HT-29 (cell line): ENCODE measurements at regions not wholly inside any gene's neighbourhood (a gene's known extent, or its start where the extent isn't known, plus 50 kb on each side); places are given as distances from the start of the nearest gene placed in this dataset.
A peak's percentile ranks its signal among the peaks of the same experiment; 100 is the strongest.
"Not testable (repeated sequence)": the region's sequence is repeated elsewhere in the genome, so short reads cannot be mapped to it uniquely, and the experiment has no call there.

Source experiments
- DNase-seq: peaks from one replicate; pipeline ENCODE4 v3.0.0-alpha.2; 2015; ENCODE audit warnings: low spot score

DNA sequence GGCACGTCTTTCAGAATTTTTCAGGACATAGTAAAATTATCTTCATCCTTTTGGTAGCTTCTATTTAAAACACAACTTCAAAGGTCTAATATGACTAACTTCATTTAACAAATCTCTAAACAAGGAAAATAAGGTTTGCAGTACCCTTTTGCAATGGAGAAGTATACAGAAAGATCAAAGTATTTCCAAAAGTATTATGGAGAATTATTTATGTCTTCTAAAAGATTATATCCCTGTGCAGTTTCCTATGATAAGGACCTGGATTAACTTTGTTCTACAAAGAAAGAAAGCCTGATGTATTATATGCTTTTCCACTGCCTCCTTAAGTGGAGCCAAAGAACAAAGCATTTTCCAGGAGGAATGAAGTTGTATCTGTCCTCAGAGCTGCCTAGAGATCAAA lies 353.0 kb upstream of the RUNX1 start:
- no peak for DNase-seq

DNA sequence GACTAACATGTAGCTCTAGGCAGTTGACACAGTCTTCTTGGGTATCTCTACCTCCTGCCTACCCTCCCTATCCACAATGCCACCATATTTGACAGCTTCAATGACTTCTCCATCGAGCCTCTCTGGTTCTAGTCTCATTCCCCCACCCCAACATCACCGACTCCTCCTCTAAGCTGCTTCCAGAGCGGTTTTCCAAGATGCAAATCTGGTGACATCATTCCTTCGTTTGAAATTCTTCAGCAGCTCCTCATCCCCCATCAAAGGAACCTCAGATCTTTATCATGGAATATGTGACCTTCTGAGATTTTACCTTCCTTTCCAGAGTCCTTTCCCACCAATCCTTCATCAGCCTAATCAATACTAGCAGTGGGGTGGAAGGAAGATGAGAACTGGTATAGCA lies 352.4 kb upstream of the RUNX1 start:
- DNase-seq, result no peak

DNA sequence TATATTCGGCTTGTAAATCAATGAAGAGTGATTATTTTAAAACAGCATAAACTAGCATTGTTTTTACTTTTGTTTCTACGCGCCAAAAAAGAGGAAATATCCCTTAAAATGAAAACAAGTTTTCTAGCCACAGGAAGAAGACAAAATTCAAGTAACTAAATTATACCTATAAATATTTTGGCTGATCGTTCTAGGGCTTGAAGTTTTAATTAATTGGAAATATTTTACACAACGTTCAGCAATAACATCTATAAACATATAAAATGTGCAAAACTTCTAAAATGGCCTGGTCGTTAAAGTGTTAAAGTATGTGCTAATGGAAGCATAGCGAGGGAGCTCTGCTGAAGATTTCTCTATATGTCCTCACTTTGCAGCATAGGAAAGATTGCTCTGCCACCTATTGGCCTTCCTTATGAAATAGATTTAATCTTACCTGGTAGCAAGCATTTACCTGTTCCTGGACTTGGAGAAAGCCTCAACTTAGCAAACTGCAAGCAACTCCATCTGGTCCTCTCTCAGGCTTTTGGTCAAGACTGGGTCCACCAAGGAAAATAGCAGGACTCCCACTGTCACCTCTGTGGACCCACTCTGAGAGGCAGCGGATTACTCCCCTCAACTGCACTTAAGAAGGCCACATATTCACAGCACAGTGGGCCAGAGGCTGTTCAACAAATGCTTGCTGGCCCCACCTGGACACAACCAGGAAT lies 351.3 kb upstream of the RUNX1 start:
- peak; percentile 67 for DNase-seq

DNA sequence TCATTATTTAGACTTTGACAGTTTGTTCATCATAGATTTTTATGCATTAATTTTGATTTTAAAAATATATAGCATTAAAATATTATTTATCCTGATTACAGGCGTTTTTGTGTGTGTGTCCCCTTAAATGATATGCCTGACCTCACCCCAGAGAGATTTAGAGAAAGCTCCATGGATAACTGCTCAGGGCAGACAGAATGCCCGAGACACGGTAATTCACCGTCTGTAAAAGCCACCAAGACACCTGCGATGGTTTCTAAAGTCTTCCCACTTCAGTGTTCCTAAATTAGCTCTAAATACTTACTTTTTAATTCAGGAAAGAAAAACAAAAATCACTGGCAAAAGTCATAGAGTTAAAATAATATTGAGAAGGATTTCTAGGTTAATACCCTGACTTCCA lies 350.6 kb upstream of the RUNX1 start:
- DNase-seq, result no peak

DNA sequence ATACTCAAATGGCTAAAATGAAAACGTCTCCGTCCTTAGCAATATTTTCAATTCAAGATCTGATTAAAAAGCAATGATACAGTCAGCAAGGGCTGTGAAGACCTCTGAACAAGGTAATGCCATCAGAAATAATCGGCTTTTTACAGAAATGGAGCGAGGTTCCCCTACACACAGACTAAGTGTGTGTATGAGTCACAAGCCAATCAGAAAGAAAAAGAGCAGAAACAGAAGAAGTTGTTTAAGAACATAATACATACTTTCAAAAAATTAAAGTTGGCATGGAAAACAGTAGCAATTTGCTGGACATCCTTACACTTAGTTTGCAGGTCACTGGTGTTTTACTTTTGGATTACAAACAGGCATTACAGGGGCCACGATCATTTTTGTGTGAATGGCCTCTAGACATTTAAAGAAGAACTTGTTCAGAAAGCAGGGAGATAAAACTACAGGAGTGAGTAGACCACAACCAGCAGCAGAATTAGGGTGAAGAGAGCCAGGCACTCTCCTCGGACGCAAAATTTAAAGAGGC lies 350.0 kb upstream of the RUNX1 start:
- DNase-seq, result no peak

DNA sequence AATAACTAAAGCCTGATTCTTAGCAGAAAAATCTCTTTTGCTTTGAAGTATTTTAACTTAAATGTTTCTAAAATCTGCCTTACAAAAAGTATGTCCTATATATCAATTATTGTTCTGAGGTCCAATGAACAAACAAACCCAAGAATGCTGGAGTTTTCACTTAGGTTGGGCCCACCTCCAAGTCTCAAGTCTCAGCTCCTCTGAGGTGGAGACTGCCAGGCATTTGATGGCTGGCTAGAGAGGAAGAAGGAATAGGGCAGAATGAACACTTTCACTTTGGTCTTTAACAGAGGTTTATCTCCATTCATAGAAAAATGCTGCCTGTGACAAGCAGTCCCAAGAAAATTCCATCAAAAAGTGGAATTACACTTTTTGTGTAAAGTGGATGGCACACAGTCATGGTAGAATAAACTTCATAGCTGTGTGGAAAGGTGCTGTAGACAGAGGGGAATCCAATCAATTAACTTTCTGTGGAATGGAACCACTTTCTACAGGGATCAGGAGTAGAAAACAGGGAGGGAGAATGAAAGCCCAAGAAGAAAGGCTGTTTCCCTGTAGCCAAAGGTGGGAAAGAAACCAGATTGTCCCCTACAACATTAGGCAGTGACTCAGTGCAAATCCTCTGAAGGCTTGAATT lies 349.4 kb upstream of the RUNX1 start:
- no peak for DNase-seq

DNA sequence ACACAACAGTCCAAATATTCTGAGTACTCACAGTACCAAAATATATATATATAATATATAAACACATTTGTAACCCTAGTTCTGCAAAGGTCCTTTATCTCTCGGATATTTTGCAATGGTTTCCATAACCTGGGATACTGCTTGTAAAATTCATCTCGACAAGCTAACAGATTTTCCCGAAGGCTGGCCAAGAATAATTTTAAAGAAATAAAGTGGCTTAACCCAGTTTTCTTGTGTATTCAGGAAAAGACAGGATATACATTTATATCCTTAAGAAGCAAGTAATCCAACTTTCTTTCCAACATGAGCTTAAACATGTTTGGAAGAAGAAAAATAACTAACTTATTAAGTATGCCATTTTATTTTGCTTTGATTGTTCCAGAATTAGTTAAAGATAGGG lies 348.7 kb upstream of the RUNX1 start:
- no peak for DNase-seq

DNA sequence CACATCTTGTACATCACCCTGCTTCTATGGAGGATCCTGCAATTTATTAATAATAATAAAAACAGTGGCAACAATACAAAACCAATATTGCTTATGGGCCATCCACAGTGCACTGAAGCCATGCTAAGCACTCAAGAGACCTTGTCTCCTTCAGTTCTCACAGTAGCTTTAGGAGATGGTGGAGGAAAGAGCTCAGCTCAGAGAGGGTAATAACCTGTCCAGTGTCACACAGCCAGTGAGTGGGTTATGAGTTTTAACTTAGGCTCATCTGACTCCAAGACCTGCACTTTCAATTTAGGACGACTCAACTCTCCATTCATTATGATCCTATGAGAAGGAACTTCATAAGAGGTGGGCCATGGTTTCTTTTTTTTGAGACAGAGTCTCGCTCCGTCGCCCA lies 347.6 kb upstream of the RUNX1 start:
- no peak for DNase-seq

DNA sequence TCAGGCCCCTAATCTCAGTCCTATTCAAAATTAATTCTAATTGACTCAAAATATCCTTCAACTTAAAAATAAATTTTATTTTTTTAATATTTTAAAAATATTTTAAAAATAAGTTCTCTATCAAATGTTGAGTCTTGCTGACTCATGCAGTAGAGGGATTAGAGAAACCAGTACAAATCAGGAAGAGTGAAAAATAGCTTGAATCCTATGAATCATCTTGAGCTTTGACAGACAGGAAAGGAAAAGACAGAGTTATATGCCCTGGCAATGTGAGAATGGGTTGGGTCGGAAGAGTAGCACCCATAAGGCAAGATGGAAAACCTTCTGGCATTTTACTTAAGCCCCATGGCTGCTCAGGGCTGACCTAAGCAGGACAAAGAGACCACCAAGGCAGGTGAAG lies 346.6 kb upstream of the RUNX1 start:
- no peak for DNase-seq

DNA sequence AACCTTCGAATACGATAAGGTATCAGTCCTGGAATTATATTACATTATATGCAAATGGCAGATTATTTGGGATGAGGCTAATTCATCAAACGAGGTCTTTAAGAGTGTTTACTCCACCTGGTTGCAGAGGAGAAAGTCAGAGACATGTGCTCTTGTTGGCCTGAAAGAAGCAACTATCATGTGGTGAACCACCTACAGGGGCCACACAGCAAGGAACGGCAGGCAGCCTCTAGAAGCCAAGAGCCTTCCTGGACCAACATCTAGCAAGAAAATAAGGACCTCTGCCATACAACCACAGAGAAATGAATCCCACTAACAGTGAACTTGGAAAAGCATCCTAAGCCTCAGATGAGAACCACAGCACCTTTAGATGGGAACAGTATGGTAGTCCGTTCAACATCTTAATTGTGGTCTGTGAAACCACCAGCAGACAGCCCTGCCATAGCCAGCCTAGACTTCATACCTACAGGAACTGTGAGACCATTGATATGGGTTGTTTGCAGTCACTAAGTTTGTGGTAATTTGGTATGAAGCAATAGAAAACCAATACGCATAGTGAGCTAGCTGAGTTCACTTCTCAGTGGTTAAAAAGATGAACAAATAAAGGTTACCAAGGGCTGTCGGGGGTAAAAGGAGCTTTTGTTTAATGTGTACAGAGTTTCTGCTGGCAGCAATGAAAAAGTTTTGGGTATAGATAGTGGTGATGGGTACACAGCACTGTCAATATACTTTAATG lies 345.7 kb upstream of the RUNX1 start:
- DNase-seq, result no peak

DNA sequence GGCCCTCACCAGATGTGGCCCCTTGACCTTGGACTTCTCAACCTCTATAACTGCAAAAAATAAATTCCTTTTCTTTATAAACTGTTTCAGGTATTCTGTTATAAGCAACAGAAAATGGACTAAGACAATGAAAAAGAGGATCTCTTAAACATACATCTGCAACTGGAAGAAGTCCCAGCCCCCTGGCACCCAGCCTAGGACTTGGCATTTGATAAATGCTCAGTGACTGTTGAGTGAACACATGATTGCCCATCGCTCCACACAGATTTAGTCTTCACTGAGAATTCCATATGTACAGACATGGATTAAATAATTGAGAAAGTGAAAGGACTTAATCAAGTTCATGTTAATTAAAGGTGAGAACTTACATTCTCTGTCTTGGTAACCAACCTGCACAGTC lies 344.9 kb upstream of the RUNX1 start:
- DNase-seq, result no peak

DNA sequence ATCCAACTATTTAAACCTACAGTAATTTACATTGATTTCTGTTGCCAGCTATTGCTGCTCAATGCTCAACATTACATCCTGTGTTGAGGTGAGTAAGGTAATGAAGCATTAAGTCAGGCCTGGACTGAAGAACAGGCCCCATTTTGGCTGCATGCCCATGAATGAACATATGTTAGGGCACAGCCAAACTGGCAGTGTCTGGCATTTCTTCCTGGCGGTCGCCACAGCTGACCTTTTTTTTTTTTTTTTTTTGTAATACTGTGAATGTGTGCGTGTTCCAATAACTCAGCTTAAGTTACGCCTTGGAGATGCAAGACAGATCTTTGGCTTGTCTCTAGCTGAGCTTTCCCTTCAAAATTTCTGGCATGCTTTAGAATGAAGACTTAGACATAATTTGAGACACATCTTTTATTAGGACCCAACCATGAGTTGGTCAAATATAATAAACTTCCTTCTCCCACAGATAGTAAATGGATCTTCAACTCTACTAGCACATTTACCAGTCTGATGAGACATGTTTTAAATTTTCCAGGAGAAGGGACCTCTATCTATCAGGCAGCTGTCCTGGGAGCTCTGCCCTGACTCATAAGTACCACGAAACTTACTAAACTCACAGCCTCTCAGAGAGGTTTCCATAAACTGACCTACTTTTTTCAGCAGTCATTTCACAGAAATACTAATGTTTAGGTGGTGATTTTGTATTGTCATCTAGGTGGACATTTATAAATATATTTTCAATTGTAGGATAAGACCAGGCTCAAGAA lies 341.1 kb upstream of the RUNX1 start:
- DNase-seq, result peak; percentile 4

DNA sequence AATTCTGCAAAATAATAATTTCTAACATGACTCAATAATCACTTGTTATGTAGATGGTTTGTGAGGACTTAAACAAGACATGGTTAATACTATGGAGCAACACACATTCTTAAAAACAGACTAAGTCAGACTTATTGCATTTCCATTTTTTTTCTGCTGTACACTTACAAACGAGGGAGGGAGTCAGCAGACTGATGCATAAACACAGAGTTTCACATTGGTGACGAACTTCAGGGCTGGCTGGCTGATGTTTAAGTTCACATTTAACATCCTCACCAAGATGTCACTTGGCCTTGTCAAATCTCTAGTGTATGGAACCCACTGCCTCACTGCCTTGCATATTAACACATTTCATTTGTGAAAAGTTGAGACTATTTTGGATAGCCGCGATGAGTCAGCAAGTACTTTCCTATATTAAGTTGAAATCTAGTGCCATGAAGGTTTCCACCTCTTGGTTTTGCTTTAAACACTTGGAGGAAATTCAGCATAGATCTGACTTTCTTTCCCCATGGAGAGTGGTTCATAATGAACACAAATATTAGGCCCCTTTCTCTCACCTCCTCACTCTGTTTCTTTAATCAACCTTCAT lies 337.5 kb upstream of the RUNX1 start:
- no peak for DNase-seq

DNA sequence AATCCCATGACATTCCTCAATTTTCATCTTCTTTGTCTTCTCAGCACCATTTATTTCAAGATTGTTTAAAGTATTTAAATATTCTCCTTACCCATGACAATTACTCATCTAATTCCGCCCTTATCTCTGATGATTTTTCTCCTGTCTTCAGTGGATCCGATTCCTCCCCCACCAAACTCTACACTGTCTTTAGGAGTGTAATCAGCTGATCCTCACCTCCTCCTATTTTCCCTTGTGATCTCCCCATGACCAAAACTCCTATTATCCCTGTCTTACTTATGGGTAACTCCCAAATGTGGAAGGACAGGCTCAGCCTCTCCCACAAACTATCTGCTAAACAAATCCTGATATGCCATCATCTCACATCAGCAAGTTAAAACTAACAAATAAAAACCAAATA lies 335.3 kb upstream of the RUNX1 start:
- no peak for DNase-seq

DNA sequence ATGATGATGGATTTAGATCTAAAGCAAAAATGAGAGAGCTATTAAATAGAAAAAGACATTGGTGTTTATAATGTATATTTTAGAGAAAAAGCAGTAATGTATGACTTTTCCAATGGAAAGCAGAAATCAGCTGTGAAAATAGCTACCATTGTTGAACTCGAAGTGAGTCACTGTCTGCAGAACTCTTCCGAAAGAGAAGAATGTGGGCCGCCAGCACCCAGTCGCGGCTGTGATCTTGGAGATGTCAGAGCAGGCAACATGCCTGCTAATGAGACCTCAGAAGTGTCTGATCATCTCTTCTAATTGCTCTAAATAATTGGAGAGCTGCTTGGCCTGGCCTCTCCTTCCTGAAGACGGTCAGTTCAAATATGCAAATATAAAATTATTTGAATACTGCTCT lies 333.6 kb upstream of the RUNX1 start:
- DNase-seq, result no peak

DNA sequence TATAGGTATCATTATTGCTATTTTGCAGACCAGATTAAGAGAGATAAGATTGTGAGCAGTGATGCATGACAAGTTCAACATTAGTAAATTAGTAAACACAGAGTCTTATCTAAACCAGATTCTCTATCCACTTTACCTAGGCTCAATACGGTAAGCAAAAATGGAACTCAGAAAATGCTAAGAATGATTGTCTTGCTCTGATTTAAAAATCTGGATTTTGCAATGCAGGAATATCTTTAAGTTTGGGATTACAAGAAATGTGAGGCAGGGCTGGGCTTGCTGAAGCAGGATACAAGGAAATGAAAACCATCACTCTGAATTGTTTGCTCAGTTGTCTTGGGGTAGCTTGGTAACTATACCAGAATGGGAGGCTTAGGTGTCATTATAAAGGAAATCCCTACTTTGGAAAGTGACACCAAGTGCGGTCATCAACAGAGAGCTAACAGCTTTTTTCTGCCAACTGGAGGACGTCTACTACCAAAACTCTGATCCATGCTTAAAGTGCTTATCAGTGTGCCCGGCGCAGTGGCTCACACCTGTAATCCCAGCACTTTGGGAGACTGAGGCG lies 332.7 kb upstream of the RUNX1 start:
- no peak for DNase-seq

DNA sequence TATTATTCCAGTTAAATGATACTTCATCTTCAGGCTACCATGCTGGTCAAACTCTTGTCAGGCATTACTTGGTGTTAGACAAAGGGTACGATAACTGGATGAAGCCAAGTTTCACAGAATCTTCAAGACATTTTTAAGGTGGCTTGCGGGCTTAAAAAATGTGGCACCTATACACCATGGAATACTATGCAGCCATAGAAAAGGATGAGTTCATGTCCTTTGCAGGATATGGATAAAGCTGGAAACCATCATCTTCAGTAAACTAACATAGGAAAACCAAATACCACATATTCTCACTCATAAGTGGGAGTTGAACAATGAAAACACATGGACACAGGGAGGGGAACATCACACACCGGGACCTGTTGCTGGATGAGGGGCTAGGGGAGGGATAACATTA lies 331.2 kb upstream of the RUNX1 start:
- DNase-seq, result not testable (repeated sequence)

DNA sequence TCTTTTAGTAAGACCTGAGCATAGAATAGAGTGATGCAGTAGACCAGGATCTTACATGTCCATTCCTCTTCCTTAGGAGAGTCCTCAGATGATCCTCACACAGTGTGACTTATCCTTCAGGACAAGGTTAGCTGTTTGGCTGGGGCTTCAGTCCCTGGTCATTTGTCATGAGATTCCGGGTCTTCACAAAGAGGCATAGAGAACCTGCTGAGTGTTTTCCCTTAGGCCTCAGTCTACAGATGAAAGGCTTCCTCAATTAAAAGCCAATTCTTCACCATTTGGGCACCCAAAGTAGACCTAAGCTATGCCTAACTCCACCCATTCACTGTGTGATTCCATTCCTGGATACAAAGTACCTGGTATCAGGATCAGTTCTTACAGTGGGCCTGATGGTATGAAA lies 329.8 kb upstream of the RUNX1 start:
- DNase-seq, result no peak

DNA sequence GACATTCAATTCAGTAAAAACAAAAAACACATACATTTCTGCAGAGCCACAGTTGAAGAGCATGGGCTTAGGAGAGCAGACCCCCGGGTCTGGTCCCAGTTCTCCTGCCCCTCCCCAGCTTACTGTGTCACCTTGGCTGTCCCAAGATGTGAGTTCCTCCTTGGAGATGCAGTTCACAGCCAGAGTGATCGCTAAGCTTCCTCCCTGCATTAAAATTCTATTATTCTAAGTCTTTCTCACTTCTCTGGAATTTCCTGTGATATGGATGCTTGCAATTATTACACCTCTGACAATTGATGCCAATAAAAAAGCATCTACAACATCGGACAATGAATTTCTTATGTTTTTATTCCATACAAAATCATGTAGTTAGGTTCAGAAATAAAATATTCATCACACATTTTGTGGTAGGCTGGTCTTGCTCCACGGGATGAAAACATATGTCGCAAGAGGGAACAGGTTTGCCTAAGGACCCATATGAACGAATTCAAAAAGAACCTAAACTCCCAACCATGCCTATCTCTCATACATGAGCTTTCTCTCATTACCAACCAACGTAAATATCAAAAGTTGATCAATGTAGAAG lies 328.5 kb upstream of the RUNX1 start:
- no peak for DNase-seq

DNA sequence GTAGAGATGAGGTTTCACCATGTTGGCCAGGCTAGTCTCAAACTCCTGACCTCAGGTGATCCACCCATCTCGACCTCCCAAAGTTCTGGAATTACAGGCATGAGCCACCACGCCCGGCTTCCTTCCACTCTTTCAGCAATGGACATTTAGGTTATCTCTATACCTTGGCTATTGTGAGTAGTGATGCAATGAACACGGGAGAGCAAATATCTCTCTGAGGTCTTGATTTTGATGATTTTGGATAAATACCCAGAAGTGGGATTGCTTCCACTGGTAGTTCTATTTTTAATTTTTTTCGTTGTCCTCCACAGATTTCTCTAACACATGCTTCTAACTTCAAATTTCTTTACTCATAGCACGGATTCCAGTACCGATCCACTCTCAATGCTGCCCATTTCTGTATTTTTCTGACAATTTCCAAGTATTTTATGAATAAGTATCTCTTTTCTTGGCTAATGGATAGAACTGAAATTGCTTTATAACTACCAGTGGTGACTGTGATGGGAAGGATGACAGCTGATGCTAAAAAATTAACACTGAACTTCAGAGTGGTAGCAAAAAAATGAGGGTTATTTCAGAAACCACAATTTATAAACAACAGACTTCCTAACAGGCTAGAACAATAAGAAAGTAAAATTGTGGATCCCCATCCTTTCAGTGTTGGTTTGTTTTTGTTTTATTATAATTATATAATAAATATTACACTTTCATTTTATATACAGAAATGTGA lies 327.5 kb upstream of the RUNX1 start:
- DNase-seq, result no peak
